CD4-positive, alpha-beta T cell (primary cell): ENCODE measurements at regions not wholly inside any gene's neighbourhood (a gene's known extent, or its start where the extent isn't known, plus 50 kb on each side); places are given as distances from the start of the nearest gene placed in this dataset.

Experiments used
- ATAC-seq: fragments of 200-7000 bp; cut with Tn5 transposase; one replicate; pipeline ENCODE4 v1.10.0; 2022; ENCODE audit warnings: mild to moderate bottlenecking; ENCODE audit not compliant: poor library complexity
- CTCF ChIA-PET: fragments of 350-600 bp; sonication (Branson Sonifier 250); formaldehyde crosslinking; loops from one replicate; lab custom pipeline; 2021; ENCODE audit warnings: antibody characterized with exemption, inconsistent platforms; lab: Charles Lee
- POLR2A ChIA-PET: fragments of 350-600 bp; sonication (Branson Sonifier 250); formaldehyde crosslinking; loops from one replicate; lab custom pipeline; 2021; ENCODE audit warnings: antibody characterized with exemption, inconsistent platforms; lab: Charles Lee
- DNase-seq, 14 experiments: peaks; one replicate each; pipeline ENCODE4 v3.0.0-alpha.2; 2013 to 2020; ENCODE audit warnings: mixed read lengths in 2 of 14
- H3K27ac ChIP-seq, 2 donors: one replicate each; pipeline versions ENCODE4 v1.5.1 to v1.7.0; 2013; ENCODE audit warnings: low read length in 2 of 2, low read depth in 1 of 2, mild to moderate bottlenecking in 1 of 2
- H3K27me3 ChIP-seq, 2 experiments: 1 replicate in 1 of 2; 2 replicates in 1 of 2; pipeline versions ENCODE4 v1.6.1 to v1.7.0; 2013; ENCODE audit warnings: low read length in 2 of 2, control low read depth in 1 of 2, mild to moderate bottlenecking in 1 of 2, moderate library complexity in 1 of 2; ENCODE audit not compliant: insufficient read depth in 2 of 2, control insufficient read depth in 1 of 2
- H3K36me3 ChIP-seq: one replicate; pipeline ENCODE4 v1.6.1; 2013; ENCODE audit warnings: low read length, control low read depth; ENCODE audit not compliant: insufficient read depth
- H3K4me1 ChIP-seq: one replicate; pipeline ENCODE4 v1.6.1; 2013; ENCODE audit warnings: low read length, control low read depth; ENCODE audit not compliant: insufficient read depth
- H3K4me3 ChIP-seq: one replicate; pipeline ENCODE4 v1.5.1; 2013; ENCODE audit warnings: mild to moderate bottlenecking, low read length, moderate library complexity
- H3K9me3 ChIP-seq, 2 experiments: 1 replicate in 1 of 2; 2 replicates in 1 of 2; pipeline versions ENCODE4 v1.6.1 to v1.7.0; 2013; ENCODE audit warnings: low read length in 2 of 2, mild to moderate bottlenecking in 2 of 2, control low read depth in 1 of 2, moderate library complexity in 1 of 2; ENCODE audit not compliant: control insufficient read depth in 1 of 2, insufficient read depth in 1 of 2
- H3K27ac Mint-ChIP-seq: one replicate; pipeline ENCODE4 v1.8.0; 2020; ENCODE audit warnings: mixed read lengths
- H3K27me3 Mint-ChIP-seq: one replicate; pipeline ENCODE4 v1.8.0; 2021; ENCODE audit warnings: mixed read lengths
- H3K36me3 Mint-ChIP-seq: one replicate; pipeline ENCODE4 v1.8.0; 2021; ENCODE audit warnings: low read depth, mixed read lengths
- H3K4me1 Mint-ChIP-seq: one replicate; pipeline ENCODE4 v1.8.0; 2021; ENCODE audit warnings: low read depth, mixed read lengths
- H3K4me3 Mint-ChIP-seq: one replicate; pipeline ENCODE4 v1.8.0; 2020; ENCODE audit warnings: mild to moderate bottlenecking, mixed read lengths
- H3K9me3 Mint-ChIP-seq: one replicate; pipeline ENCODE4 v1.8.0; 2020; ENCODE audit warnings: mixed read lengths
- intact Hi-C, 2 experiments: fragments of 100-400 bp; cut with DNase I in 1 of 2; cut with micrococcal nuclease in 1 of 2; formaldehyde crosslinking; loops; one replicate each; pipeline versions ENCODE4 v1.15.1 to v1.9.0; 2023 to 2025; cut with DNase I, micrococcal nuclease
- TF ChIP-seq, protein P1 (sequence below): fragments of 200-600 bp; IDR thresholded peaks from one replicate; pipeline ENCODE4 v1.8.0; 2022; ENCODE audit warnings: antibody characterized with exemption, mild to moderate bottlenecking

DNA sequence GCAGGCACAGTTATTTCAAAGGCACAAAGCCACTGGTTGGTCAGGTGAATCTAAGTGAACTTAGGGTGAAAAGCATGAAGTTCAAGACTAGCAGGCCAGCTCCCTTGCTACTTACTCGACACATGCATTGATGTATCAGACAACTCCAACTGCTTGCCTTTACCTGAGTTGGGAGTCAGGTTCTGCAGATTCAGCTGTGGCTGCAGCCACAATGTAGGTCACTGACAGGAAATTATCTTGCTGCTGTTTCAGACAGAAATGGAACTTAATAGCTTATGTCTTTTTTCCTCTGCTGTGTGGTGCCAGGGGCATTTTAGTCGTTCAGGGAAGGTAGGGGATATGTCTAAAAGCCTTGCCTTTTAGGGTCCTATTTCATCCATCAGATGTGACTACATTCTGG, 125.6 kb upstream of the RPH3A start:
- Mint-ChIP-seq H3K27ac (no peak overlapping the region), H3K27me3 (peaks cover 43% of the 10 kb centered on the region), H3K4me3 (no peak overlapping the region), H3K9me3 (no peaks in the 10 kb centered on the region), H3K36me3 (no peaks in the 10 kb centered on the region), H3K4me1 (no peaks in the 10 kb centered on the region)
- ATAC-seq (no peak), DNase-seq (peak in 3 of 14 experiments; percentile 5 to 26 (median 10))
- Histone ChIP-seq H3K4me3 (no peak overlapping the region), H3K27me3 (peaks cover 0 to 18% of the 10 kb centered on the region in 2 experiments), H3K9me3 (no peaks in the 10 kb centered on the region), H3K36me3 (no peaks in the 10 kb centered on the region), H3K27ac (no peak overlapping the region), H3K4me1 (peaks cover 11% of the 10 kb centered on the region)
- ChIA-PET CTCF (no interaction called here), POLR2A (no interaction called here)
- intact Hi-C loops = no loop called here
- TF ChIP-seq, protein P1, sequence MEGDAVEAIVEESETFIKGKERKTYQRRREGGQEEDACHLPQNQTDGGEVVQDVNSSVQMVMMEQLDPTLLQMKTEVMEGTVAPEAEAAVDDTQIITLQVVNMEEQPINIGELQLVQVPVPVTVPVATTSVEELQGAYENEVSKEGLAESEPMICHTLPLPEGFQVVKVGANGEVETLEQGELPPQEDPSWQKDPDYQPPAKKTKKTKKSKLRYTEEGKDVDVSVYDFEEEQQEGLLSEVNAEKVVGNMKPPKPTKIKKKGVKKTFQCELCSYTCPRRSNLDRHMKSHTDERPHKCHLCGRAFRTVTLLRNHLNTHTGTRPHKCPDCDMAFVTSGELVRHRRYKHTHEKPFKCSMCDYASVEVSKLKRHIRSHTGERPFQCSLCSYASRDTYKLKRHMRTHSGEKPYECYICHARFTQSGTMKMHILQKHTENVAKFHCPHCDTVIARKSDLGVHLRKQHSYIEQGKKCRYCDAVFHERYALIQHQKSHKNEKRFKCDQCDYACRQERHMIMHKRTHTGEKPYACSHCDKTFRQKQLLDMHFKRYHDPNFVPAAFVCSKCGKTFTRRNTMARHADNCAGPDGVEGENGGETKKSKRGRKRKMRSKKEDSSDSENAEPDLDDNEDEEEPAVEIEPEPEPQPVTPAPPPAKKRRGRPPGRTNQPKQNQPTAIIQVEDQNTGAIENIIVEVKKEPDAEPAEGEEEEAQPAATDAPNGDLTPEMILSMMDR = no peak

- TF ChIP-seq, protein P1 = no peak
- Histone ChIP-seq H3K36me3 (no peaks in the 10 kb centered on the region), H3K27ac (no peak overlapping the region), H3K4me3 (no peak overlapping the region), H3K9me3 (no peaks in the 10 kb centered on the region), H3K27me3 (peaks cover 0 to 6% of the 10 kb centered on the region in 2 experiments), H3K4me1 (peaks cover 3% of the 10 kb centered on the region)
- H3K4me1 Mint-ChIP-seq = no peaks in the 10 kb centered on the region
- no peaks in the 10 kb centered on the region for H3K36me3 Mint-ChIP-seq
- no peaks in the 10 kb centered on the region for H3K9me3 Mint-ChIP-seq
- CTCF ChIA-PET = no interaction called here
- no peak overlapping the region for H3K27ac Mint-ChIP-seq
- H3K4me3 Mint-ChIP-seq = no peak overlapping the region
- POLR2A ChIA-PET = no interaction called here
- peaks cover 34% of the 10 kb centered on the region for H3K27me3 Mint-ChIP-seq
- intact Hi-C loops = no loop called here
- ATAC-seq = no peak
- DNase-seq = no peak
These were observed 120.0 kb upstream of the RPH3A start for GRCh38 chr12:112671564-112671963.

GRCh38 chr12:112674539-112674938, 117.0 kb upstream of the RPH3A start:
- intact Hi-C loops = no loop called here
- no peak for ATAC-seq
- CTCF ChIA-PET = no interaction called here

More at GRCh38 chr12:112674539-112674938, 117.0 kb upstream of the RPH3A start:
- DNase-seq = no peak
- no peak overlapping the region for H3K4me3 ChIP-seq
- Mint-ChIP-seq H3K9me3 (no peaks in the 10 kb centered on the region), H3K27ac (no peak overlapping the region), H3K4me3 (no peak overlapping the region), H3K27me3 (peaks cover 22% of the 10 kb centered on the region), H3K4me1 (no peaks in the 10 kb centered on the region), H3K36me3 (no peaks in the 10 kb centered on the region)
- H3K9me3 ChIP-seq = no peaks in the 10 kb centered on the region
- TF ChIP-seq, protein P1 = no peak
- peaks cover 0 to 6% of the 10 kb centered on the region in 2 experiments for H3K27me3 ChIP-seq
- no peaks in the 10 kb centered on the region for H3K36me3 ChIP-seq
- POLR2A ChIA-PET = no interaction called here
- no peaks in the 10 kb centered on the region for H3K4me1 ChIP-seq
- H3K27ac ChIP-seq = no peak overlapping the region
